Right cardiac atrium (tissue), 5 donors: ENCODE measurements at regions not wholly inside any gene's neighbourhood (a gene's known extent, or its start where the extent isn't known, plus 50 kb on each side); places are given as distances from the start of the nearest gene placed in this dataset.
A peak's percentile ranks its signal among the peaks of the same experiment; 100 is the strongest.
"Not testable (repeated sequence)": the region's sequence is repeated elsewhere in the genome, so short reads cannot be mapped to it uniquely, and the experiment has no call there.

Experiments used
- ATAC-seq, 2 donors: fragments of 200-7000 bp; cut with Tn5 transposase; one replicate each; pipeline versions ENCODE4 v1.8.0 to v1.9.1; 2020; ENCODE audit warnings: moderate library complexity in 2 of 2, mild to moderate bottlenecking in 1 of 2
- DNase-seq, 3 donors: peaks; one replicate each; pipeline ENCODE4 v3.0.0-alpha.2; 2020
- H3K27ac ChIP-seq: one replicate; pipeline ENCODE4 v1.5.1; 2013; ENCODE audit warnings: mild to moderate bottlenecking, low read length, control low read depth, moderate library complexity
- H3K27me3 ChIP-seq: one replicate; pipeline ENCODE4 v1.6.1; 2013; ENCODE audit not compliant: control insufficient read depth, insufficient read depth
- H3K4me1 ChIP-seq: one replicate; pipeline ENCODE4 v1.6.1; 2013; ENCODE audit warnings: low read length; ENCODE audit not compliant: control insufficient read depth, insufficient read depth
- H3K4me3 ChIP-seq: one replicate; pipeline ENCODE4 v1.5.1; 2013; ENCODE audit warnings: low read length, control low read depth
- H3K9me3 ChIP-seq: one replicate; pipeline ENCODE4 v1.6.1; 2013; ENCODE audit warnings: low read length; ENCODE audit not compliant: control insufficient read depth
- WGBS: extraction: QIAGEN DNeasy Blood & Tissue Kit; methylation state at CpG from one replicate; pipeline ENCODE4 v1.1.7; 2013; 5-methylcytosine and 5-hydroxymethylcytosine counted together
- intact Hi-C, 4 donors: fragments of 100-400 bp; cut with DNase I; formaldehyde crosslinking; loops; one replicate each; pipeline versions ENCODE4 v1.11.0 to v1.14.0; 2022 to 2023
- donor health status: healthy with polysubstance abuse.
- donor health status: DM: no; HTN: yes; CAD: no.
- donor health status: DM: no; HTN: no; CAD: no.
- donor health status: DM: no; HTN: yes; CAD: no; lungs with severe emphysema.
- donor health status: DM: yes; HTN: yes; CAD: no.

- DNase-seq (no peak), ATAC-seq (no peak)
- H3K27ac ChIP-seq, result no peak overlapping the region
- intact Hi-C loops, result loop anchor here in 1 of 4 donors (10.0 kb wide), 1 partner anchor 55 kb away; no protein-coding TSS in a partner anchor
- H3K27me3 ChIP-seq, result peaks cover 3% of the 10 kb centered on the region
- H3K4me3 ChIP-seq, result no peak overlapping the region
- H3K9me3 ChIP-seq, result no peaks in the 10 kb centered on the region
- 94% methylated on average over 7 of the region's 7 CpGs for WGBS
- no peaks in the 10 kb centered on the region for H3K4me1 ChIP-seq
These were observed 50.9 kb upstream of the NXT1 start for GRCh38 chr20:23299673-23300050.

- no peak for ATAC-seq
- Histone ChIP-seq H3K27ac (no peak overlapping the region), H3K27me3 (peaks cover 3% of the 10 kb centered on the region), H3K9me3 (no peaks in the 10 kb centered on the region), H3K4me1 (no peaks in the 10 kb centered on the region), H3K4me3 (no peak overlapping the region)
- WGBS, result 94% methylated on average over 6 of the region's 6 CpGs
- intact Hi-C loops, result loop anchor here in 1 of 4 donors (10.0 kb wide), 1 partner anchor 54 kb away; no protein-coding TSS in a partner anchor
- no peak for DNase-seq
These were observed 51.5 kb upstream of the NXT1 start for GRCh38 chr20:23298926-23299672.

- Histone ChIP-seq H3K9me3 (no peaks in the 10 kb centered on the region), H3K4me1 (no peaks in the 10 kb centered on the region), H3K27ac (no peak overlapping the region), H3K27me3 (peaks cover 3% of the 10 kb centered on the region), H3K4me3 (no peak overlapping the region)
- intact Hi-C loops, result loop anchor here in 1 of 4 donors (10.0 kb wide), 1 partner anchor 53 kb away; no protein-coding TSS in a partner anchor
- 81% methylated on average over 6 of the region's 6 CpGs for WGBS
- ATAC-seq (no peak), DNase-seq (no peak)
These were observed 52.4 kb upstream of the NXT1 start for GRCh38 chr20:23298155-23298554.

DNA sequence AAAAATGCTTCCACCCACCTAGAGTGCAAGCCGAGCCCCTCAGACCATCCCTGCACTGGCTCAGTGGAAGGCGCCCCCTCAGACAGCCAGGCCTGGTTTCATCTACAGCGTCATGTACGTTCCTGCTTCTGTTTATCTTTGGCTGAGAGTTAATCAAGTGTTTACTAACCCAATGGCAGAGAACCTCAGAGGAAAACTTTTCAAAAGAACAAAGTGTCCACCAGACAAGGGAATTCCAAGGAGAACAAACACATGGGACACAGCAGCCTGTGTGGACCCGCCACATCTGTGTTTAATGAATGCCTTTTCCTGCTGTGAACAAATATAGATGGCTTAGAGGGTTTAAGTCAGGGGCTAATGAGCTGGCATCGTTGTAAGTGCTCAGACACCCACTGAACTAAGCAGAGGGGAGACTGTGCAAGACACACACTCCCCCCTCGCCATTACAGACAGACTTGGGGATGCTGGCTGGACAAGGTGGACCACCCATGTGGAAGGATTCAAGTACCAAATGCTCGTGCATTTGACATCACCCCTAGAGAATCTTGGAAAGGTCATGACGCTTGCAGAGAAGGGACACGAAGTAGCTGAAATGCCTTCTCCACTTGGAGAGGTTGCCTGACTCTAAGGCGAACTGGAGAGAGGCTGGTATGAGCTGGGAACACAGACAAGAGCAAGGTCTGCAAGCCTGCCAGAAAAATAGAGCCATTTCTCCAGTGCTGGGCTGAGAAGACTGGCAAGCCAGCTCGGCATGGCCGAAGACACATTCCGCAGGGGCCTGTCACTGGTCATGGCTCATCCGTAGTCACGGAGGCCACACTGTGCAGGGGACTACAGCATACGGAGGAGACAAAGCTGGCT, 53.5 kb upstream of the NXT1 start:
- DNase-seq (peak in 1 of 3 donors; percentile 66), ATAC-seq (peak in 1 of 2 donors; percentile 42)
- Histone ChIP-seq H3K9me3 (no peaks in the 10 kb centered on the region), H3K27me3 (peaks cover 3% of the 10 kb centered on the region), H3K27ac (no peak overlapping the region), H3K4me1 (no peaks in the 10 kb centered on the region), H3K4me3 (no peak overlapping the region)
- 69% methylated on average over 17 of the region's 17 CpGs for WGBS
- intact Hi-C loops, result loop anchor here in 1 of 4 donors (10.0 kb wide), 1 partner anchor 52 kb away; no protein-coding TSS in a partner anchor

- WGBS, result 93% methylated on average over 5 of the region's 5 CpGs
- no peak overlapping the region for H3K27ac ChIP-seq
- peaks cover 3% of the 10 kb centered on the region for H3K27me3 ChIP-seq
- H3K9me3 ChIP-seq, result no peaks in the 10 kb centered on the region
- intact Hi-C loops, result loop anchor here in 1 of 4 donors (10.0 kb wide), 1 partner anchor 51 kb away; no protein-coding TSS in a partner anchor
- DNase-seq, result no peak
- no peak for ATAC-seq
- no peaks in the 10 kb centered on the region for H3K4me1 ChIP-seq
- H3K4me3 ChIP-seq, result no peak overlapping the region
These were observed 54.7 kb upstream of the NXT1 start for GRCh38 chr20:23295934-23296333.

- Histone ChIP-seq H3K4me1 (no peaks in the 10 kb centered on the region), H3K27me3 (peaks cover 3% of the 10 kb centered on the region), H3K27ac (peak overlapping the region; percentile 4), H3K9me3 (no peaks in the 10 kb centered on the region), H3K4me3 (no peak overlapping the region)
- intact Hi-C loops, result loop anchor here in 1 of 4 donors (10.0 kb wide), 1 partner anchor 50 kb away; no protein-coding TSS in a partner anchor
- ATAC-seq (no peak), DNase-seq (no peak)
- 93% methylated on average over 10 of the region's 10 CpGs for WGBS
These were observed 55.9 kb upstream of the NXT1 start for GRCh38 chr20:23294671-23295070.

DNA sequence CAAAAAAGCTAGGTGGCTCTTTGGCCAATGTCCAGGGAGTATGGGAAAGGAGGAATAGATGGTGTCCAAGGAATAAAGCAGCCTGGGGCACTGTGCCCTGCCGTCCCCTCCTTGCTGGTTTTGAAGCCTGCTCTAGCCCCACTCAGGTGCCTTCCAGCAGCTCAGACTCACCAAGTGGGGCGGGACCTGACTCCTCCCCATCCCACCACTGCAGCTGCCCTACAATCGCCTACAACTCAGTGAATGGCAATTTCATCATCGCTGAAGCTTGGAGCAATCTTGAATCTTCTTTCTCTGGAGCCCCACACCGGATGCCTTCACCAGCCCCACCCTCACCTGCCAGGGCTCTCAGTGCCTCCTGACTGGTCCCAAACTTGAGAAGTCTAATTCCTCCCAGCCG, 56.4 kb upstream of the NXT1 start:
- intact Hi-C loops, result loop anchor here in 1 of 4 donors (10.0 kb wide), 1 partner anchor 49 kb away; no protein-coding TSS in a partner anchor
- Histone ChIP-seq H3K4me1 (no peaks in the 10 kb centered on the region), H3K27me3 (peaks cover 3% of the 10 kb centered on the region), H3K4me3 (no peak overlapping the region), H3K27ac (peak overlapping the region; percentile 32), H3K9me3 (no peaks in the 10 kb centered on the region)
- WGBS, result 87% methylated on average over 6 of the region's 6 CpGs
- DNase-seq (no peak), ATAC-seq (peak in 1 of 2 donors; percentile 27)

DNA sequence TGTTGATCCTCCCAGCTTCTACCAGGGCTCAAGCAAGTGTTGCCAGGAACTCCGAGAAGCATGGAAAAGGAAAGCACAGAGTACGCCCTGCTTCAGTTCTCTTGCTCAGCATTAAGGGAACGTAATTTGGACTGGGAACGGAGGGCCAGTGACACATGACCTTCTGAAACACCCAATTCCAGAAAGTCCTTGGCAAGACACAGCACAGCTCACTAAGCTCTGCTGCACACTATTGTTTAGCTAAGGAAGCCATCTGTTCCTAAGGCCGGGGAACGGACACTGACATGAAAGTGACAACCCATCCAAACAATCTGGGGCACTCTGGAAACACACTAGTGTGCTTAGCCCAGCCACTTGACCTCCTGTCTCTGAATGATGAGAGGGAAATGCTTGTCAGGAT, 56.9 kb upstream of the NXT1 start:
- intact Hi-C loops, result loop anchor here in 1 of 4 donors (10.0 kb wide), 1 partner anchor 49 kb away; no protein-coding TSS in a partner anchor
- Histone ChIP-seq H3K4me3 (no peak overlapping the region), H3K27ac (peak overlapping the region; percentile 88), H3K4me1 (no peaks in the 10 kb centered on the region), H3K9me3 (no peaks in the 10 kb centered on the region), H3K27me3 (peaks cover 3% of the 10 kb centered on the region)
- 49% methylated on average over 6 of the region's 6 CpGs for WGBS
- DNase-seq (peak in 2 of 3 donors; percentile 45 to 60), ATAC-seq (peak; percentile 84 to 94)

DNA sequence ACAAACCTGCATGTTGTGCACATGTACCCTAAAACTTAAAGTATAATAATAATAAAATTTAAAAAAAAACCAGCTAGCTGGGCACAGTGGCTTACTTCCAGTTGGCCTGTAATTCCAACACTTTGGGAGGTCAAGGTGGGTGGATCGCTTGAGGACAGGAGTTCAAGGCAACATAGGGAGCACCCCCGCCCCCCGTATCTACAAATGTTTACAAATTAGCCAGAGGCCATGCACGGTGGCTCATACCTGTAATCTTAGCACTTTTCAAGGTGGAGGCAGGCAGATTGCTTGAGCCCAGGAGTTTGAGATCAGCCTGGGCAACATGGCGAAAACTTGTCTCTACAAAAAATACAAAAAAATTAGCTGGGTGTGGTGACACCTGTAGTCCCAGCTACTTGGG, 58.3 kb upstream of the NXT1 start:
- intact Hi-C loops, result loop anchor here in 1 of 4 donors (10.0 kb wide), 1 partner anchor 48 kb away; no protein-coding TSS in a partner anchor
- not testable (repeated sequence) for DNase-seq, H3K4me1 ChIP-seq, H3K9me3 ChIP-seq, ATAC-seq, H3K27ac ChIP-seq, H3K27me3 ChIP-seq, H3K4me3 ChIP-seq
- WGBS, result 94% methylated on average over 5 of the region's 5 CpGs

- intact Hi-C loops, result loop anchor here in 1 of 4 donors (10.0 kb wide), 1 partner anchor 47 kb away; no protein-coding TSS in a partner anchor
- Histone ChIP-seq H3K4me3 (no peak overlapping the region), H3K9me3 (no peaks in the 10 kb centered on the region), H3K27ac (no peak overlapping the region), H3K27me3 (no peaks in the 10 kb centered on the region), H3K4me1 (no peaks in the 10 kb centered on the region)
- WGBS, result 89% methylated on average over 14 of the region's 14 CpGs
- DNase-seq (no peak), ATAC-seq (no peak)
These were observed 58.9 kb upstream of the NXT1 start for GRCh38 chr20:23291575-23292240.
